ENCODE measurements at regions not wholly inside any gene's neighbourhood (a gene's known extent, or its start where the extent isn't known, plus 50 kb on each side); places are given as distances from the start of the nearest gene placed in this dataset.

DNA sequence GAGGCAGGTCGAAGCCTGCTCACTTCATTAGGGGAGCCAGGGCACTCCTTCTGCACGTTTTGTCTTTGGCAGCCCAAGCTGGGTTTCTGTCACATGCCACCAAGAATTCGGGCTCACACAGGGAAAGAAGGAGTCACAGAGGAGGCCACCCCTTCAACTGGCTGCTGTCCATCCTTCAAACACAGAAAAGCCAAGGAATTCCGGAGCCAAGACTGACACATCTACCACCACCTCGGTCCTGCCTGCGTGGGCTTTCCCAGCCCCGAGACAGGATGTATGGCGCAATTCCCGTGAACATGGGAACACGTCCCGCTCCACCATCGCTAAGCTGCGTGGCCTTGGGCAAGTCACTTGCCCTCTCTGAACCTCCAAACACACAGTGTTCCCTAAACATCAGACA is 70.4 kb downstream of the NCOR2 start:
- TF ChIP-seq, protein P1, sequence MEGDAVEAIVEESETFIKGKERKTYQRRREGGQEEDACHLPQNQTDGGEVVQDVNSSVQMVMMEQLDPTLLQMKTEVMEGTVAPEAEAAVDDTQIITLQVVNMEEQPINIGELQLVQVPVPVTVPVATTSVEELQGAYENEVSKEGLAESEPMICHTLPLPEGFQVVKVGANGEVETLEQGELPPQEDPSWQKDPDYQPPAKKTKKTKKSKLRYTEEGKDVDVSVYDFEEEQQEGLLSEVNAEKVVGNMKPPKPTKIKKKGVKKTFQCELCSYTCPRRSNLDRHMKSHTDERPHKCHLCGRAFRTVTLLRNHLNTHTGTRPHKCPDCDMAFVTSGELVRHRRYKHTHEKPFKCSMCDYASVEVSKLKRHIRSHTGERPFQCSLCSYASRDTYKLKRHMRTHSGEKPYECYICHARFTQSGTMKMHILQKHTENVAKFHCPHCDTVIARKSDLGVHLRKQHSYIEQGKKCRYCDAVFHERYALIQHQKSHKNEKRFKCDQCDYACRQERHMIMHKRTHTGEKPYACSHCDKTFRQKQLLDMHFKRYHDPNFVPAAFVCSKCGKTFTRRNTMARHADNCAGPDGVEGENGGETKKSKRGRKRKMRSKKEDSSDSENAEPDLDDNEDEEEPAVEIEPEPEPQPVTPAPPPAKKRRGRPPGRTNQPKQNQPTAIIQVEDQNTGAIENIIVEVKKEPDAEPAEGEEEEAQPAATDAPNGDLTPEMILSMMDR (IDR thresholded peaks at IDR 0.05): no peak
- no peak for TF ChIP-seq POLR2AphosphoS5 (IDR thresholded peaks at IDR 0.05)
